ENCODE measurements at regions not wholly inside any gene's neighbourhood (a gene's known extent, or its start where the extent isn't known, plus 50 kb on each side); places are given as distances from the start of the nearest gene placed in this dataset.

DNA sequence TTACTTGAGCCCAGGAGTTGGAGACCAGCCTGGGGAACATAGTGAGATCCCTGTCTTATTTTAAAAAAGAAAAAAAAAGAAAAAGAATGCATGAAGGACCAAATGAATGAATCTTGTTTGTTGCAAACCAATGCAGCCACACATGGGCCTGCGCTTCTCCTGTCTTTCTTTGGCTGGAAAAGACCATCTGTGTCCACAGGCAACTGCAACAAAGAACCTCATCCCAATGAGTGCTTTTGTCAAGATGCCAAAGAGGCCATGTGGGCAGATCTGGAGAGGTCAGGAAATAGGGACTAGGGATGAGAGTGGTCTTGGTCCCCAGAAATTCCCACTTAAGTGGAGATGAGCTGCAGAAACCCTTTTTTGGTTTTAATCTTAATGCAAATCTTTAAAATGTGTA lies 49.8 kb upstream of the DUSP5 start:
- Histone ChIP-seq H3F3A (replicated peaks; ENCODE audit: insufficient read depth) (peaks cover 17% of the 10 kb centered on the region), H3K4me2 (no peak overlapping the region), H3K9me2 (no peaks in the 10 kb centered on the region), H3K4me1 (ENCODE audit: control insufficient read depth in 1 of 2, insufficient read depth in 2 of 2, low read depth in 1 of 2, low read length in 1 of 2) (peaks cover 10 to 18% of the 10 kb centered on the region in 2 experiments; a peak in 1 of 4 replicates), H3K36me3 (replicated peaks in 1 of 2; ENCODE audit: control insufficient read depth in 1 of 2, insufficient read depth in 2 of 2, low read length in 1 of 2) (no peaks in the 10 kb centered on the region), H4K20me1 (ENCODE audit: insufficient read depth) (no peaks in the 10 kb centered on the region), H3K4me3 (ENCODE audit: low read depth in 2 of 2, low read length in 1 of 2) (no peak overlapping the region), H3K27ac (ENCODE audit: low read depth in 2 of 2, low read length in 1 of 2) (peak overlapping the region; percentile 12 to 94; a peak in 3 of 4 replicates), H2AFZ (ENCODE audit: low read depth) (peak overlapping the region; percentile 88), H3K79me2 (ENCODE audit: insufficient read depth) (no peaks in the 10 kb centered on the region), H3K9me3 (no peaks in the 10 kb centered on the region), H3K9ac (peak overlapping the region; percentile 51; the same call in 1 of the 2 replicates), H3K27me3 (ENCODE audit: insufficient read depth) (no peaks in the 10 kb centered on the region)
- CTCF ChIA-PET, result interaction anchor here (0.8 kb wide), 1 partner anchor 30 kb away, joined by 3 read pairs; no protein-coding TSS in a partner anchor
- WGBS (ENCODE audit: low lambda C conversion rate), result 100% methylated on average over 1 of the region's 1 CpG
- POLR2A ChIA-PET, result no interaction called here
- DNase-seq, result no peak
- no peak for TF ChIP-seq FOXM1 (IDR thresholded peaks at IDR 0.05; ENCODE audit: low read depth)
- TF ChIP-seq EZH2phosphoT487 (IDR thresholded peaks at IDR 0.05; ENCODE audit: borderline replicate concordance, low read depth), result no peak
